Retinal pigment epithelial cell (primary cell): ENCODE measurements at regions not wholly inside any gene's neighbourhood (a gene's known extent, or its start where the extent isn't known, plus 50 kb on each side); places are given as distances from the start of the nearest gene placed in this dataset.
A peak's percentile ranks its signal among the peaks of the same experiment; 100 is the strongest.

Experiments
- DNase-seq: peaks from one replicate; pipeline ENCODE4 v3.0.0-alpha.2; 2010; ENCODE audit warnings: low read depth
- H3K4me3 ChIP-seq: 2 replicates; pipeline ENCODE4 v1.5.1; 2011; ENCODE audit warnings: mild to moderate bottlenecking, low read length, control low read depth, moderate library complexity
- TF ChIP-seq, protein P1 (sequence below): conservative IDR thresholded peaks from 2 replicates; pipeline ENCODE4 v1.5.1; 2011; ENCODE audit warnings: low read depth, low read length, control low read depth, inconsistent platforms

DNA sequence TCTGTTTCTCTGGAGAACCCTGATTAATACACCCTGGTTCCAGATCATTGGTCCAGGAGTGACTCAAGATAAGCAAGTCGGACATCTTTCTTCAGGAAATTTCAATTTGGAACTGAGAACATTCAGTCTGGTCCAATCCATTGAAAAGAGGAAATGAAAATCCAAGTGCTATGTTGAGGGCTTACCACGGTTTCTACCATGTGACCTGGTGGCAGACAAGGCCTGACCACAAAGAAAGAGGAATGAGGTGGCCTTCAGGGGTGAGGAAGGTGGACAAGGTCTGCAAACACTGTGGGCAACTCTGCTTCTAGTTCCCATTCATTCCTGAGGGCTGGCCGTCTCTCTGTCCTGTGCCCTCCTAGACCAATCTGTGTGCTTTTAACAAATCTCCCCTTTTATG lies 149.2 kb upstream of the GHITM start:
- H3K4me3 ChIP-seq, result no peak overlapping the region
- TF ChIP-seq, protein P1, sequence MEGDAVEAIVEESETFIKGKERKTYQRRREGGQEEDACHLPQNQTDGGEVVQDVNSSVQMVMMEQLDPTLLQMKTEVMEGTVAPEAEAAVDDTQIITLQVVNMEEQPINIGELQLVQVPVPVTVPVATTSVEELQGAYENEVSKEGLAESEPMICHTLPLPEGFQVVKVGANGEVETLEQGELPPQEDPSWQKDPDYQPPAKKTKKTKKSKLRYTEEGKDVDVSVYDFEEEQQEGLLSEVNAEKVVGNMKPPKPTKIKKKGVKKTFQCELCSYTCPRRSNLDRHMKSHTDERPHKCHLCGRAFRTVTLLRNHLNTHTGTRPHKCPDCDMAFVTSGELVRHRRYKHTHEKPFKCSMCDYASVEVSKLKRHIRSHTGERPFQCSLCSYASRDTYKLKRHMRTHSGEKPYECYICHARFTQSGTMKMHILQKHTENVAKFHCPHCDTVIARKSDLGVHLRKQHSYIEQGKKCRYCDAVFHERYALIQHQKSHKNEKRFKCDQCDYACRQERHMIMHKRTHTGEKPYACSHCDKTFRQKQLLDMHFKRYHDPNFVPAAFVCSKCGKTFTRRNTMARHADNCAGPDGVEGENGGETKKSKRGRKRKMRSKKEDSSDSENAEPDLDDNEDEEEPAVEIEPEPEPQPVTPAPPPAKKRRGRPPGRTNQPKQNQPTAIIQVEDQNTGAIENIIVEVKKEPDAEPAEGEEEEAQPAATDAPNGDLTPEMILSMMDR, result no peak
- DNase-seq, result no peak

DNA sequence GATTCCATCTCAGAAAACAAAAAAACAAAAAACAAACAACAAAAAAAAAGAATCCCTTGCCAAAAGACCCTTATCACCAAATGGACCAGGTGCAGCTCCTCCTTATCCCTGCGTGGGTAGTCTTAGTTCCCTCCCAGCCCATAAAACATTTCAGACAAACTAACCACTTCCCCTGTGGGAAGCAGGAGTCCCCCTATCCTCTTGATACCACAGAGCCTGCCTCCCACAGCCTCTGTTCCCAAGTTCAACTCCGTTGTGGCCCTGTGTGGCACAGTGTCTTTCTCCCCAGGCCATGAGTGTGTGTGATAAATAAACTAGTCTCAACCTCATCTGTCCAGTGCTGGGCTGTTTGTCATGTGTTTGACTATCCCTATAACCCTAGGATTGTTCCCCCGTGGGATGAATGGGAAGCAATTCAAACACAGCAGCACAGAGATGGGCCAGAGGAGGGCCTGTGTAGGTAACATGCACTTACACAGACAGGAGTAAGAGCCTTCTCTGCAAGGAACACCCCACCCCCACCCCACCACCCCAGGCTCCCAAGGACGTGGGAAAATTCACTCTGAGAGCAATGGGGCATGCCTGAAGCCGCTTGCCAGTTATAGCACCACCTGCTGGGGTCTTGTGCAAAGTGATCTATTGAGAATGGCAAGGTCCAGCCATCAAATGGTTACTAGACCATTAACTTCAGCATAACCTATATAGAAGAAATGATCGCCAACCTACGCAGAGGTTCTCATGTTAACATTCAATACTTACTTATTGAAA lies 147.1 kb upstream of the GHITM start:
- TF ChIP-seq, protein P1, result peak; percentile 50
- no peak for DNase-seq
- no peak overlapping the region for H3K4me3 ChIP-seq

DNA sequence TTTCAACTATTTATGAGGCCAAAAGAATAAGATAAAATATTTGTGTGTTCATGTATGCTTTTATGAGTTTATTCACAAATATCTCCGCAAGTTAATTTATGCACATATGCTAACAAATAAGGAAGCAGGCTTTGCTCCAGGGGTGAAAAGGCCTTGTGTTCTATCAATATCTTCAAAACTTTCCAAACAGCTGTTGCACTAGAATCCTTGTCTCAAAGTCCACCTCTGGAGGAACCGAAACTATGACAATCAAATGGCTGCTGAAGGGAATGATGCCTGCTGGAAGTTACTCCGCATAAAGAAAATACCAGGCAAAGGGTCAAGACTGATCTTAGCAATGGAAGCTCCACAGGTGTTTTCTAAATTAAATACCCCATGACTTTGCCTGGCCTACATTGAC lies 145.0 kb upstream of the GHITM start:
- TF ChIP-seq, protein P1, result no peak
- no peak overlapping the region for H3K4me3 ChIP-seq
- DNase-seq, result no peak

DNA sequence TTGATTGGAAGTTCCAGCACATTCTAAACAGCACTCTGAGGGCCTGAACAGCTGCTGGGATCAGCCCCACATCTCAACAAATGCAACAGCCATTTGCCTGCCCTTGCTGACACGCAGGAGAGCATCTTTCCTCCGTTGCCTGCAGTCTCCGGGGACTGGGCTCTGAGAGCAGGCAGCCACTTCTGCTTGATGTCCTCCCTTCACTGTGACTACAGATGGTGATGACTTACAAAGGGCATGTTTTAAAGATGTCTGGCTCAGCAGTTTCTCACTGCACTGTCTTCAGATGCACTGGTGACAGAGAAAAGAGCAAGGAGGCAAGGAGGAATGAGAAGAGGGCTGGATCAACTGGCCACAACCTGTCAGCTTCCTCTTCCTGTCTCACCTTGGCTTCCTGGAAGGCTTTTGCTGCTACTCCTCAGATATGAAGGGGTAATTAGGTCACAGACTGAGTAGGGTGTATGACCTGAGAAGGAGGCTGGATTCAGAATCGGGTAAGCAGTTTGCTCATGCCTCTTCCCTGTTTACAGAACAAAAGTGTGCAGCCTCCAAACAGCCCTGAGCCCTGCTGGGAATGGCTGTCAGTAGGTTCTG lies 143.5 kb upstream of the GHITM start:
- TF ChIP-seq, protein P1, result no peak
- no peak overlapping the region for H3K4me3 ChIP-seq
- no peak for DNase-seq

DNA sequence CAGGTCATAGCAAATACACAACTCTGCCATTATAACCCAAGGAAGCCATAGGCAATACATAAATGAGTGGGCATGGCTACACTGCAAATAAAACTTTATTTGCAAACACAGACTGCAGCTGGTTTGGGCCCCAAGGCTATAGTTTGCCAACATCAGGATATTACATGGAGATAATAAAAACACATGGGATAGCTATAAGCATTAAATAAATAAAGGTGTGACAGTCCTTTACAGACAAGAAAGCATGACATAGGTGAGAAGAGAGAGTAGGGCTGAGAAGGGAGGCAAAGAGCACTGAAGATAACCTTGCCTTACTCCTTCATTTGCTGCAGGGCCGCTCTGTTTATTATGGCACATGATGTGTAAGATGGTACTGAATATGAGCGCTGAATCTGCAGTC lies 135.1 kb upstream of the GHITM start:
- no peak for DNase-seq

DNA sequence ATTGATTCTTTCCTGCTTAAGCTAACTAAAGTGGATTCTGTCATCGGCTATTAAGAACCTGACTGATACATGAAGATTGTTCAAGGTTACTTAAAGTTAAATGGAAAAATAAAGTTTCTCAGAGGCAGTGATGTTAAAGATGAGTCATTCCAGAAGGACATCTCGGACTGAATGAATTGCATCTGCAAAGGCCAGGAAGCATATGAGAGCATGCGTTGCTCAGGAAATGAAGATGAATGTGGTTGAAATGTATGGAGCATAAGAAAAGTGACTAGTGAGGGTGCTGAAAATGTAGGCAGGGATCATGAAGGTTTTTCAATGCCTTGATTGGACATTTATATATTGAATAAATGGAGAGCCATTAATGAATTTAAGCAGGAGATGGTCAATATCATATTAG lies 133.9 kb upstream of the GHITM start:
- TF ChIP-seq, protein P1, result no peak
- no peak for DNase-seq
- no peak overlapping the region for H3K4me3 ChIP-seq

More for the DNA sequence above, 135.1 kb upstream of the GHITM start:
- H3K4me3 ChIP-seq, result no peak overlapping the region
- TF ChIP-seq, protein P1, result no peak

DNA sequence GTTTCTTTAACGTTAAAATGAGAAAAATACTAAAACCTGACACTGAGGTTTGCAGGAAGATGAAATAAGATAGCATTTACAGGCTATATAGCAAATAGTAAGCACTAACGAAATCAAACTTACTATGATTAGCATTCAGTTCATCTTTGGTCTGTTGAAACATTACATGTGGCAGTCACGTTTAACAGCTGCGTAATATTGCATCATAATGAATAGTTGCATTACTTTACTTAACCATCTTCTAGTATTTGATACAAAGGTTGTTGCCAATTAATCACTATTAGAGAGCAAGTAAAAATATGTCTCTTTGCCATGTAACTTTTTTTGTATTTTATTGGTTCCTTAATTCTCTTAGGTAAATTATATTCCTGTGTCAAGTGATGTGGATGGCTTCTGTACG lies 131.8 kb upstream of the GHITM start:
- no peak overlapping the region for H3K4me3 ChIP-seq
- TF ChIP-seq, protein P1, result no peak
- no peak for DNase-seq
